ENCODE measurements at regions not wholly inside any gene's neighbourhood (a gene's known extent, or its start where the extent isn't known, plus 50 kb on each side); places are given as distances from the start of the nearest gene placed in this dataset.

DNA sequence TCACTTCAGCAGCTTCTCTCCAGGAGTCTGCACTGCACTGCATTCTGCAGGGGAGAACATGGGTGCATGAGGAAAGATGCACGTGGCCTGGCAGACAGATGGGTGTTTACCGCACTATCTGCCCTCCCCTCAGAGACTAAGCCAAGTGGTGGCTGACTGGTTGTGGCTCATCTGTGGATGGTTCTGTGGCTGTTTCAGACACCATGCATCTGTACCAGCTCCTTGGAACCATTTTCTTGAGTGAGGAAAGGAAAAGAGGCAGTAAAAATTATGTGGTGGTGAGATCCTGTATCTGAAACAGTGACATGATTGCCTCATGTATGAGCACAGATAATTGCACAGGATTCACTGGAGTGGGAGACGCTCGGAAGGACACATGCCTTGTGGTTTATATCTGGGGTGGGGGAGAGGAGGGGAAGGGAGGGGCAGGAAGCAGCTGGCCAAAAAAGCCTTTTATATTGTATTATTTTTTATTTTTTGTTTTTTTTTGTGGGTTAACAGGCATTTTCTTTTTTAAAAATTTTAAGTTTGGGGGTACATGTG, 161.7 kb downstream of the ERMARD start:
- H3K27ac ChIP-seq: no peak overlapping the region
- intact Hi-C loops (cut with DNase I; ENCODE audit: low total_unique reads): no loop called here
- H3K36me3 ChIP-seq (ENCODE audit: low read depth, missing control alignments): no peaks in the 10 kb centered on the region
- no peak for DNase-seq
- no peaks in the 10 kb centered on the region for H3K4me1 ChIP-seq
- WGBS, 2 donors: 75 to 79% methylated on average over 4 of the region's 4 CpGs
- no peaks in the 10 kb centered on the region for H3K27me3 ChIP-seq
- H3K9me3 ChIP-seq: no peaks in the 10 kb centered on the region
- no peak overlapping the region for H3K4me3 ChIP-seq
- TF ChIP-seq POLR2A (IDR thresholded peaks at IDR 0.05): no peak
- TF ChIP-seq, protein P1, sequence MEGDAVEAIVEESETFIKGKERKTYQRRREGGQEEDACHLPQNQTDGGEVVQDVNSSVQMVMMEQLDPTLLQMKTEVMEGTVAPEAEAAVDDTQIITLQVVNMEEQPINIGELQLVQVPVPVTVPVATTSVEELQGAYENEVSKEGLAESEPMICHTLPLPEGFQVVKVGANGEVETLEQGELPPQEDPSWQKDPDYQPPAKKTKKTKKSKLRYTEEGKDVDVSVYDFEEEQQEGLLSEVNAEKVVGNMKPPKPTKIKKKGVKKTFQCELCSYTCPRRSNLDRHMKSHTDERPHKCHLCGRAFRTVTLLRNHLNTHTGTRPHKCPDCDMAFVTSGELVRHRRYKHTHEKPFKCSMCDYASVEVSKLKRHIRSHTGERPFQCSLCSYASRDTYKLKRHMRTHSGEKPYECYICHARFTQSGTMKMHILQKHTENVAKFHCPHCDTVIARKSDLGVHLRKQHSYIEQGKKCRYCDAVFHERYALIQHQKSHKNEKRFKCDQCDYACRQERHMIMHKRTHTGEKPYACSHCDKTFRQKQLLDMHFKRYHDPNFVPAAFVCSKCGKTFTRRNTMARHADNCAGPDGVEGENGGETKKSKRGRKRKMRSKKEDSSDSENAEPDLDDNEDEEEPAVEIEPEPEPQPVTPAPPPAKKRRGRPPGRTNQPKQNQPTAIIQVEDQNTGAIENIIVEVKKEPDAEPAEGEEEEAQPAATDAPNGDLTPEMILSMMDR (IDR thresholded peaks at IDR 0.05): no peak

DNA sequence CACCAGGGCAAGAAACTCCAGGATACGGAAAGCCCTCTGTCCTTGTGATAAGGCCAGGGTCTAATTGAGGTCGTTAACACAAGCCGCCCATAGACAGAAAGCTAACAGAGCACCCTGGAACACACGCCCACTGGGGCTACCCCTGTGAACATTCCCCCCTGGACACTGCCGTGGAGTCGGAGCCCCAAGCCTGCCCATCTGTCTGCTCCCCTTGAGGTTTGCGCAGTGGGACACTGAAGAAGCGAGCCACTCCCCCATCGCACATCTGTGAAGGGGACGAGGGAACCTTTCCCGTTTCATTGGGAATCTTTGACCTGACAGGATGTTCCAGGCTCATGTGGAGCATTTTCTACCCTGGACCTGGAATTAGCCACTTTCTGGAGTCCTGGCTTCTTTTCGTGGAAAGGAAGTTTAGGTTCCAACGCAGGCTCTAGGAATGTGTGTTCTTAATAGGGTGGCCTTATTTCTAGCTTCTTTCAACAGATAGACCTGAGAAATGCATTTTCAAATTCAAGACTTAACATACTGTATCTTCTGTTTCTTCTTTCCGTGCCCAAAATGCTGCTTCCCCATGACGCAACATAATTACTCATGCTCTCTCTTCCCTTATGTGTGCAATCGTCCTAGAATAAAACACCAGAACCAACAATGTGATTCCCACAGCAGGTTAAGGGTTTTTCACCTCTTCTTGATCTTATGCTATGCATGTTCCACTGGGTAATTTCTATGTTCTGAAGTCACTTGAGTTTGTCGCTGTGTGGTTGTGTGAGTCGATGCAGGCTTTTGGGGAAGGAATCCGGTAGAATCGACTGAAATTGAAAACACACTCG, 161.1 kb downstream of the ERMARD start:
- Histone ChIP-seq H3K36me3 (ENCODE audit: low read depth, missing control alignments) (no peaks in the 10 kb centered on the region), H3K4me3 (no peak overlapping the region), H3K9me3 (no peaks in the 10 kb centered on the region), H3K27me3 (no peaks in the 10 kb centered on the region), H3K4me1 (no peaks in the 10 kb centered on the region), H3K27ac (no peak overlapping the region)
- intact Hi-C loops (cut with DNase I; ENCODE audit: low total_unique reads): no loop called here
- 88 to 91% methylated on average over 19 to 21 of the region's 21 CpGs for WGBS, 2 donors
- DNase-seq: no peak
- TF ChIP-seq POLR2A (IDR thresholded peaks at IDR 0.05): no peak
- TF ChIP-seq, protein P1 (IDR thresholded peaks at IDR 0.05): no peak

DNA sequence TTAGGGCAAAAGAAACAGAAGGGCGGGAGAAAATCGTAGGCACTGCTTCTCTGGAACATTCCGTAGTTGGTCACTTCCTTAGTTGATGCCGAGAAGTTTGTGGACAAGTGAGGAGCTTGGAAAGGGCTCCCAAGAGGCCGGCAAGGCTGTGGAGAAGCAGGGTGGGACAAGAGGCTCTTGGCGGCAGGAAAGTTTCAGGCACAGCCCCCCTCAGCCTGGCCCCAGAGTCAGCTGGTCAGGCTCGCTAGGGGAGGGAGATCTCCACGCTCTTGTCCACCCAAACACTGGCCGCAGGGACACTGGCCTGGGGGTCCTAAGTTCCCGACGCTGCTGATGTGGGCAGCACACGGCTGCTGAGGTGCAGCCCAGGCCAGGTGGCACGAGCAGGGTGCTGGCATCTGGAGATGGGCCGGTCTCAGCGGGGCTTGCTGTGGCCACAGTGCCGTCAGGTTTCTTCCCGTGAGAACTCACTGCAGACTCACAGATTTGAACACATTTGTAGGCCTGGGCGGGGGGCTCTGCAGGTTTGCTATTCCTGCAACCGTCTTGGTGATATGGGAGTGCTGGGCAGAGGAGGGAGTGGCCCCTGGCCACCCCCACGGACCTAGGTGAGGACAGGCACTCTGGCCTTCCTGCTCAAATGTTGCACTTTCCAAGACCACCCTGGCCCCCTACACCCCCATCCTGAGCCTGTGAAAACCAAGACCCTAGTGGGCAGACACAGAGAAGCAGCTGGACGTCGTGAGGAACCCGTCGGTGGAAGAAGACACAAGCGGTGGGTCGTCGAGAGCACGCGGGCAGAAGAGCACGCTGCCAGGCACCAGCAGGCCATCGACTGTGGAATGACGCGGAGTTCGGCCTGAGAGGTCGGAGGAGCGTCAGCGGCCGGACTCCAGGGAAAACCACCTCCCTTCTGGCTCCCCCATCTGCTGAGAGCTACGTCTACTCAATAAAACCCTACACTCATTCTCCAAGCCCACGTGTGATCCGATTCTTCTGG, 160.1 kb downstream of the ERMARD start:
- Histone ChIP-seq H3K36me3 (ENCODE audit: low read depth, missing control alignments) (no peaks in the 10 kb centered on the region), H3K4me1 (no peaks in the 10 kb centered on the region), H3K27me3 (no peaks in the 10 kb centered on the region), H3K9me3 (no peaks in the 10 kb centered on the region), H3K4me3 (no peak overlapping the region), H3K27ac (no peak overlapping the region)
- intact Hi-C loops (cut with DNase I; ENCODE audit: low total_unique reads): no loop called here
- DNase-seq: no peak
- WGBS, 2 donors: 92 to 94% methylated on average over 36 to 41 of the region's 41 CpGs
- TF ChIP-seq POLR2A (IDR thresholded peaks at IDR 0.05): no peak

DNA sequence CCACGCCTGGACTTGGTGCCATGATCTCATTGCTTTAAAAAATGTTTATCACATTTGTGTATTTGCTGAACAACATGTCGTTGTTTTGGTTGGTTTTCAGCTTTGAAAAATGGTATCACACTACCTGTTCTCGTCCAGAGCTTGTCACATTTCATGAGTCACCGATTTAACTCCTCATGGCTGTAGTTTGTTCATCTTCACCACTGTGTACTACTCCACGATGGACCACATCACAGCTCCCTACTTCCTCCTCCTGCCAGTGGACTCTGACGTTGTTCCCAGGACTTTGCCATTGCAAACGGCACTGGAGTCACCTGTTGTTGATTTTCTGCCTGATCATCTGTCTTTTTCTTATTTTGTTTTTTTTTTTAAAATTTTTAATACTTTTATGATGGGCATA, 157.7 kb downstream of the ERMARD start:
- no peaks in the 10 kb centered on the region for H3K36me3 ChIP-seq (ENCODE audit: low read depth, missing control alignments)
- TF ChIP-seq, protein P1 (IDR thresholded peaks at IDR 0.05): no peak
- no peak for TF ChIP-seq POLR2A (IDR thresholded peaks at IDR 0.05)
- intact Hi-C loops (cut with DNase I; ENCODE audit: low total_unique reads): no loop called here
- H3K4me1 ChIP-seq: peaks cover 4% of the 10 kb centered on the region
- WGBS, 2 donors: 84 to 96% methylated on average over 7 of the region's 7 CpGs
- H3K27me3 ChIP-seq: no peaks in the 10 kb centered on the region
- no peak overlapping the region for H3K4me3 ChIP-seq
- DNase-seq: no peak
- H3K27ac ChIP-seq: no peak overlapping the region
- no peaks in the 10 kb centered on the region for H3K9me3 ChIP-seq

DNA sequence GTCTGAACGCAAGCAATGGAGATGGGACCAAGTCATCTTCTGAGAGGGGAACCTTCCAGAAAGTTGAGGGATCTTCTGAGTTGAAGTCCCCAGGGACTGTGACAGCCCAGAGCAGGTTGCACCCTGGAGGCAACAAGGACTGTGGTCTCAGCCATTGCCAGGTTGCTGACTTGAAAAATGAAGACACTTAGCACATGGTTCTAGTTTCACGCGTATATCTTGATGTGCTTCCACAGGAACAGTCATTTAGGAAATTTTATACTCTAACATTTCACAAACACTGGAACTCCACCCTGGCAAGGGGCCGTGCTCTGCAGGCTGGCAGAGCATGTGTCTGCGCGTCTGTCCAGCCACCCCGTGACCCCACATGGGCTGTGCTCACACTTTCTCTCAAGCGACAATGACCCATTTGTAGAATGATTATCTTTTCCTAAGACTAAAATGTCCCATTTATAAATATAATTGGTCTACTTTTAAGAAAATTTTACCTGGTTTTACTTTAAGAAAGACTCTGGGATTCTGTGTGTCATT, 157.0 kb downstream of the ERMARD start:
- intact Hi-C loops (cut with DNase I; ENCODE audit: low total_unique reads): no loop called here
- TF ChIP-seq, protein P1 (IDR thresholded peaks at IDR 0.05): no peak
- TF ChIP-seq POLR2A (IDR thresholded peaks at IDR 0.05): no peak
- H3K36me3 ChIP-seq (ENCODE audit: low read depth, missing control alignments): no peaks in the 10 kb centered on the region
- H3K27ac ChIP-seq: no peak overlapping the region
- DNase-seq: no peak
- no peaks in the 10 kb centered on the region for H3K27me3 ChIP-seq
- no peaks in the 10 kb centered on the region for H3K9me3 ChIP-seq
- peaks cover 4% of the 10 kb centered on the region for H3K4me1 ChIP-seq
- no peak overlapping the region for H3K4me3 ChIP-seq
- 91% methylated on average over 8 of the region's 8 CpGs for WGBS, 2 donors

Data from testis (tissue), 2 donors.